ENCODE measurements at regions not wholly inside any gene's neighbourhood (a gene's known extent, or its start where the extent isn't known, plus 50 kb on each side); places are given as distances from the start of the nearest gene placed in this dataset.

- no peak overlapping the region for H3K27ac ChIP-seq
- no peaks in the 10 kb centered on the region for H3K27me3 ChIP-seq
- no peak for DNase-seq (ENCODE audit: low spot score in 2 of 2)
- H3K4me1 ChIP-seq: no peaks in the 10 kb centered on the region
- H3K36me3 ChIP-seq: no peaks in the 10 kb centered on the region
- H3K9me3 ChIP-seq: no peaks in the 10 kb centered on the region
- no peak overlapping the region for H3K4me3 ChIP-seq
- intact Hi-C loops (cut with DNase I): loop anchor here (2.0 to 10.0 kb wide), 2 partner anchors 148 to 840 kb away; no protein-coding TSS in a partner anchor
- TF ChIP-seq CTCF (IDR thresholded peaks at IDR 0.05): no peak
These were observed 207.3 kb downstream of the SLC7A11 start for GRCh38 chr4:138034871-138035270.

- Histone ChIP-seq H3K27me3 (no peaks in the 10 kb centered on the region), H3K27ac (no peak overlapping the region), H3K9me3 (no peaks in the 10 kb centered on the region), H3K36me3 (no peaks in the 10 kb centered on the region), H3K4me1 (no peaks in the 10 kb centered on the region), H3K4me3 (no peak overlapping the region)
- no peak for DNase-seq (ENCODE audit: low spot score in 2 of 2)
- intact Hi-C loops (cut with DNase I): loop anchor here (10.0 kb wide), 1 partner anchor 843 kb away; no protein-coding TSS in a partner anchor
- no peak for TF ChIP-seq CTCF (IDR thresholded peaks at IDR 0.05)
These were observed 209.9 kb downstream of the SLC7A11 start for GRCh38 chr4:138032222-138032621.

GRCh38 chr4:138030375-138030774 lies 211.8 kb downstream of the SLC7A11 start:
- Histone ChIP-seq H3K9me3 (no peaks in the 10 kb centered on the region), H3K36me3 (no peaks in the 10 kb centered on the region), H3K27ac (no peak overlapping the region), H3K4me3 (no peak overlapping the region), H3K27me3 (no peaks in the 10 kb centered on the region), H3K4me1 (no peaks in the 10 kb centered on the region)
- no peak for DNase-seq (ENCODE audit: low spot score in 2 of 2)
- TF ChIP-seq CTCF (IDR thresholded peaks at IDR 0.05): no peak
- intact Hi-C loops (cut with DNase I): loop anchor here (10.0 kb wide), 1 partner anchor 844 kb away; no protein-coding TSS in a partner anchor

GRCh38 chr4:138028923-138029322 lies 213.2 kb downstream of the SLC7A11 start:
- H3K4me3 ChIP-seq: no peak overlapping the region
- H3K27ac ChIP-seq: no peak overlapping the region
- no peaks in the 10 kb centered on the region for H3K9me3 ChIP-seq
- intact Hi-C loops (cut with DNase I): no loop called here
- H3K36me3 ChIP-seq: no peaks in the 10 kb centered on the region
- H3K27me3 ChIP-seq: no peaks in the 10 kb centered on the region
- no peaks in the 10 kb centered on the region for H3K4me1 ChIP-seq
- TF ChIP-seq CTCF (IDR thresholded peaks at IDR 0.05): no peak
- no peak for DNase-seq (ENCODE audit: low spot score in 2 of 2)

GRCh38 chr4:138021139-138021830 lies 220.9 kb downstream of the SLC7A11 start:
- DNase-seq (ENCODE audit: low spot score in 2 of 2): no peak
- Histone ChIP-seq H3K9me3 (no peaks in the 10 kb centered on the region), H3K4me3 (no peak overlapping the region), H3K36me3 (no peaks in the 10 kb centered on the region), H3K27ac (no peak overlapping the region), H3K27me3 (no peaks in the 10 kb centered on the region), H3K4me1 (no peaks in the 10 kb centered on the region)
- intact Hi-C loops (cut with DNase I): no loop called here
- no peak for TF ChIP-seq CTCF (IDR thresholded peaks at IDR 0.05)

Measured in ascending aorta (tissue), 2 donors.